HCT116 (cell line): ENCODE measurements at regions not wholly inside any gene's neighbourhood (a gene's known extent, or its start where the extent isn't known, plus 50 kb on each side); places are given as distances from the start of the nearest gene placed in this dataset.

Experiments used
- ATAC-seq: fragments of 200-7000 bp; cut with Tn5 transposase; 2 replicates; pipeline ENCODE4 v1.9.1; 2020; ENCODE audit warnings: mild to moderate bottlenecking, moderate library complexity
- BruUV-seq: library from RNA; stranded (reverse); fragments of 400-500 nt; replicated peaks from 2 replicates; lab custom pipeline; 2021; lab: Mats Ljungman, UMichigan
- CTCF ChIA-PET: fragments of 300-600 bp; sonication (Branson Sonifier 250); formaldehyde crosslinking; loops from one replicate; lab custom pipeline; 2021; ENCODE audit warnings: antibody characterized with exemption; lab: Charles Lee
- POLR2A ChIA-PET: fragments of 300-600, 350-600 bp; sonication (Branson Sonifier 250); formaldehyde crosslinking; loops from one replicate; lab custom pipeline; 2021; ENCODE audit warnings: antibody characterized with exemption; lab: Charles Lee
- RAD21 ChIA-PET, 2 experiments: fragments of 300-600 bp; sonication (Branson Sonifier 250); formaldehyde crosslinking; loops; one replicate each; lab custom pipeline; 2023; ENCODE audit warnings: low total read pairs in 2 of 2; ENCODE audit not compliant: uncharacterized antibody in 2 of 2, unreplicated experiment in 2 of 2, low non-redundant PET in 1 of 2; lab: Charles Lee
- DNase-seq: peaks from one replicate; pipeline ENCODE4 v3.0.0-alpha.2; 2010; ENCODE audit warnings: low read depth, low spot score
- H2AFZ ChIP-seq: fragments of 200-600 bp; shearing (Covaris generic), sonication (generic); 2 replicates; pipeline ENCODE4 v1.6.1; 2017; ENCODE audit warnings: low read depth, mixed run types, mixed read lengths, antibody characterized with exemption, low read length; ENCODE audit not compliant: poor library complexity, severe bottlenecking
- H3K27ac ChIP-seq: 2 replicates; pipeline ENCODE4 v1.5.1; 2012; ENCODE audit warnings: low read depth, low read length
- H3K27me3 ChIP-seq: fragments of 200-600 bp; sonication (generic); 2 replicates; pipeline ENCODE4 v1.6.1; 2016; ENCODE audit warnings: mixed run types, low read length, mixed read lengths; ENCODE audit not compliant: insufficient read depth
- H3K36me3 ChIP-seq, 2 experiments: fragments of 200-500 bp in 1 of 2; fragments of 200-600 bp in 1 of 2; sonication (Bioruptor generic) in 1 of 2; sonication (generic) in 1 of 2; 2 replicates each; pipeline versions ENCODE4 v1.5.1 to v1.6.1; 2014 to 2016; ENCODE audit warnings: low read length in 2 of 2, inconsistent platforms in 1 of 2, mixed read lengths in 1 of 2, mixed run types in 1 of 2; ENCODE audit not compliant: insufficient read depth in 2 of 2, control insufficient read depth in 1 of 2
- H3K4me1 ChIP-seq, 2 experiments: fragments of 200-600 bp in 1 of 2; sonication (generic) in 1 of 2; 2 replicates each; pipeline versions ENCODE4 v1.5.1 to v1.6.1; 2012 to 2017; ENCODE audit warnings: low read length in 2 of 2, inconsistent platforms in 1 of 2, mild to moderate bottlenecking in 1 of 2, mixed read lengths in 1 of 2, mixed run types in 1 of 2, moderate library complexity in 1 of 2; ENCODE audit not compliant: insufficient read depth in 2 of 2, control insufficient read depth in 1 of 2
- H3K4me2 ChIP-seq: fragments of 200-600 bp; sonication (generic); 2 replicates; pipeline ENCODE4 v1.6.1; 2017; ENCODE audit warnings: mixed run types, low read length, mixed read lengths
- H3K4me3 ChIP-seq, 2 experiments: fragments of 200-600 bp in 1 of 2; sonication (generic) in 1 of 2; replicated peaks in 1 of 2; 2 replicates each; pipeline ENCODE4 v1.5.1; 2011 to 2016; ENCODE audit warnings: low read length in 2 of 2, control low read depth in 1 of 2, low read depth in 1 of 2, mild to moderate bottlenecking in 1 of 2, mixed read lengths in 1 of 2, mixed run types in 1 of 2
- H3K79me2 ChIP-seq: fragments of 200-600 bp; sonication (generic); 2 replicates; pipeline ENCODE4 v1.6.1; 2017; ENCODE audit warnings: mild to moderate bottlenecking, mixed run types, low read length, moderate library complexity, mixed read lengths; ENCODE audit not compliant: insufficient read depth
- H3K9ac ChIP-seq: fragments of 200-600 bp; sonication (generic); 2 replicates; pipeline ENCODE4 v1.6.1; 2016; ENCODE audit warnings: low read length, mixed read lengths
- H3K9me2 ChIP-seq: fragments of 200-600 bp; sonication (generic), shearing (Covaris generic); 2 replicates; pipeline ENCODE4 v1.6.1; 2017; ENCODE audit warnings: mixed run types, mild to moderate bottlenecking, moderate library complexity; ENCODE audit not compliant: insufficient read depth
- H3K9me3 ChIP-seq, 2 experiments: fragments of 200-500 bp in 1 of 2; fragments of 200-600 bp in 1 of 2; sonication (Bioruptor generic) in 1 of 2; sonication (generic) in 1 of 2; 2 replicates each; pipeline ENCODE4 v1.6.1; 2014 to 2017; ENCODE audit warnings: low read length in 2 of 2, mixed read lengths in 2 of 2, inconsistent platforms in 1 of 2, low read depth in 1 of 2, mild to moderate bottlenecking in 1 of 2, mixed run types in 1 of 2, moderate library complexity in 1 of 2; ENCODE audit not compliant: control insufficient read depth in 1 of 2, insufficient read depth in 1 of 2
- H4K20me1 ChIP-seq: fragments of 200-600 bp; sonication (generic), shearing (Covaris generic); 2 replicates; pipeline ENCODE4 v1.6.1; 2017; ENCODE audit warnings: mixed run types, mild to moderate bottlenecking, moderate library complexity; ENCODE audit not compliant: insufficient read depth
- CBX3 ChIP-seq: IDR thresholded peaks from 2 replicates; pipeline ENCODE4 v1.6.1; 2012; ENCODE audit warnings: low read depth
- EGR1 ChIP-seq: IDR thresholded peaks from 2 replicates; pipeline ENCODE4 v1.6.1; 2012; ENCODE audit warnings: low read depth
- ELF1 ChIP-seq: IDR thresholded peaks from 2 replicates; pipeline ENCODE4 v1.6.1; 2012; ENCODE audit warnings: low read depth, borderline replicate concordance
- POLR2AphosphoS5 ChIP-seq: IDR thresholded peaks from 2 replicates; pipeline ENCODE4 v1.6.1; 2011; ENCODE audit warnings: mild to moderate bottlenecking, low read depth, low read length, moderate library complexity
- SP1 ChIP-seq: IDR thresholded peaks from 2 replicates; pipeline ENCODE4 v1.6.1; 2012; ENCODE audit warnings: low read depth
- TCF7L2 ChIP-seq: IDR thresholded peaks from 2 replicates; pipeline ENCODE4 v1.7.0; 2011; ENCODE audit warnings: borderline replicate concordance, inconsistent platforms; ENCODE audit not compliant: insufficient read depth, insufficient read length; ENCODE audit errors: extremely low read depth
- YY1 ChIP-seq: IDR thresholded peaks from 2 replicates; pipeline ENCODE4 v1.6.1; 2011; ENCODE audit warnings: low read length, low read depth, moderate library complexity, mild to moderate bottlenecking; ENCODE audit not compliant: insufficient replicate concordance; ENCODE audit errors: extremely low read depth
- ZNF274 ChIP-seq: fragments of 200-500 bp; sonication (Bioruptor generic); IDR thresholded peaks from 2 replicates; pipeline ENCODE4 v1.6.1; 2014; ENCODE audit warnings: mild to moderate bottlenecking, low read depth, low read length, inconsistent platforms
- intact Hi-C: fragments of 100-400 bp; cut with micrococcal nuclease; formaldehyde crosslinking; loops from 2 replicates; pipeline ENCODE4 v1.10.0; 2022
- TF ChIP-seq, protein P1 (sequence below): IDR thresholded peaks from 2 replicates; pipeline ENCODE4 v1.6.1; 2012; ENCODE audit warnings: low read depth
- TF ChIP-seq, protein P2 (sequence below): IDR thresholded peaks from 2 replicates; pipeline ENCODE4 v1.6.1; 2012
- TF ChIP-seq, protein P3 (sequence below): IDR thresholded peaks from 2 replicates; pipeline ENCODE4 v1.6.1; 2011; ENCODE audit warnings: mild to moderate bottlenecking, low read length, moderate library complexity; ENCODE audit not compliant: insufficient replicate concordance; ENCODE audit errors: extremely low read depth
- TF ChIP-seq, protein P4 (sequence below): IDR thresholded peaks from 2 replicates; pipeline ENCODE4 v1.6.1; 2012

GRCh38 chrX:750812-751211, 120.2 kb downstream of the SHOX start (continued):
- TF ChIP-seq, protein P1, sequence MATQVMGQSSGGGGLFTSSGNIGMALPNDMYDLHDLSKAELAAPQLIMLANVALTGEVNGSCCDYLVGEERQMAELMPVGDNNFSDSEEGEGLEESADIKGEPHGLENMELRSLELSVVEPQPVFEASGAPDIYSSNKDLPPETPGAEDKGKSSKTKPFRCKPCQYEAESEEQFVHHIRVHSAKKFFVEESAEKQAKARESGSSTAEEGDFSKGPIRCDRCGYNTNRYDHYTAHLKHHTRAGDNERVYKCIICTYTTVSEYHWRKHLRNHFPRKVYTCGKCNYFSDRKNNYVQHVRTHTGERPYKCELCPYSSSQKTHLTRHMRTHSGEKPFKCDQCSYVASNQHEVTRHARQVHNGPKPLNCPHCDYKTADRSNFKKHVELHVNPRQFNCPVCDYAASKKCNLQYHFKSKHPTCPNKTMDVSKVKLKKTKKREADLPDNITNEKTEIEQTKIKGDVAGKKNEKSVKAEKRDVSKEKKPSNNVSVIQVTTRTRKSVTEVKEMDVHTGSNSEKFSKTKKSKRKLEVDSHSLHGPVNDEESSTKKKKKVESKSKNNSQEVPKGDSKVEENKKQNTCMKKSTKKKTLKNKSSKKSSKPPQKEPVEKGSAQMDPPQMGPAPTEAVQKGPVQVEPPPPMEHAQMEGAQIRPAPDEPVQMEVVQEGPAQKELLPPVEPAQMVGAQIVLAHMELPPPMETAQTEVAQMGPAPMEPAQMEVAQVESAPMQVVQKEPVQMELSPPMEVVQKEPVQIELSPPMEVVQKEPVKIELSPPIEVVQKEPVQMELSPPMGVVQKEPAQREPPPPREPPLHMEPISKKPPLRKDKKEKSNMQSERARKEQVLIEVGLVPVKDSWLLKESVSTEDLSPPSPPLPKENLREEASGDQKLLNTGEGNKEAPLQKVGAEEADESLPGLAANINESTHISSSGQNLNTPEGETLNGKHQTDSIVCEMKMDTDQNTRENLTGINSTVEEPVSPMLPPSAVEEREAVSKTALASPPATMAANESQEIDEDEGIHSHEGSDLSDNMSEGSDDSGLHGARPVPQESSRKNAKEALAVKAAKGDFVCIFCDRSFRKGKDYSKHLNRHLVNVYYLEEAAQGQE, result no peak

DNA sequence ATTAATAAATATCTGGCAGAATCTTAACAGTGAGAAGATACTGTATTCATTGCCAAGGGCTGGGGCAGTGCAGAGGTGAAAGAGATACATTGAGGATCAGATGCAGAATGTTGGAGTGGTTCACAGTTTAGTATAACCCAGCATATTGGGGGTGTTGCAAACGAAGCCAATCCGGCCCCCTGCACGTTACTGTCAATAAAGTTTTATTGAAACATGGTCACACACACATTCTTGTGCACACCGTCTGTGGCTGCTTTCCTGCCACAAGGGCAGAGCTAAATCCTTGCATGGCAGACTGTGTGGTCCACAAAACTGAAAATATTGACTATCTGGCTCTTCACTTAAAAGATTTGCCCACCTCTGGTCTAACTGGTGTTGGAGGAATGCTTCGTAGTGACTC, 119.7 kb downstream of the SHOX start:
- no peak for ATAC-seq
- no peak overlapping the region for H2AFZ ChIP-seq

More for the DNA sequence above, 119.7 kb downstream of the SHOX start:
- H4K20me1 ChIP-seq, result no peaks in the 10 kb centered on the region
- RAD21 ChIA-PET, result no interaction called here
- no peaks in the 10 kb centered on the region for H3K9me2 ChIP-seq
- no peak overlapping the region for H3K4me3 ChIP-seq
- DNase-seq, result no peak
- TF ChIP-seq ZNF274, result no peak
- TF ChIP-seq, protein P2, sequence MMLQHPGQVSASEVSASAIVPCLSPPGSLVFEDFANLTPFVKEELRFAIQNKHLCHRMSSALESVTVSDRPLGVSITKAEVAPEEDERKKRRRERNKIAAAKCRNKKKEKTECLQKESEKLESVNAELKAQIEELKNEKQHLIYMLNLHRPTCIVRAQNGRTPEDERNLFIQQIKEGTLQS, result no peak
- no peak for TF ChIP-seq EGR1
- TF ChIP-seq, protein P3, sequence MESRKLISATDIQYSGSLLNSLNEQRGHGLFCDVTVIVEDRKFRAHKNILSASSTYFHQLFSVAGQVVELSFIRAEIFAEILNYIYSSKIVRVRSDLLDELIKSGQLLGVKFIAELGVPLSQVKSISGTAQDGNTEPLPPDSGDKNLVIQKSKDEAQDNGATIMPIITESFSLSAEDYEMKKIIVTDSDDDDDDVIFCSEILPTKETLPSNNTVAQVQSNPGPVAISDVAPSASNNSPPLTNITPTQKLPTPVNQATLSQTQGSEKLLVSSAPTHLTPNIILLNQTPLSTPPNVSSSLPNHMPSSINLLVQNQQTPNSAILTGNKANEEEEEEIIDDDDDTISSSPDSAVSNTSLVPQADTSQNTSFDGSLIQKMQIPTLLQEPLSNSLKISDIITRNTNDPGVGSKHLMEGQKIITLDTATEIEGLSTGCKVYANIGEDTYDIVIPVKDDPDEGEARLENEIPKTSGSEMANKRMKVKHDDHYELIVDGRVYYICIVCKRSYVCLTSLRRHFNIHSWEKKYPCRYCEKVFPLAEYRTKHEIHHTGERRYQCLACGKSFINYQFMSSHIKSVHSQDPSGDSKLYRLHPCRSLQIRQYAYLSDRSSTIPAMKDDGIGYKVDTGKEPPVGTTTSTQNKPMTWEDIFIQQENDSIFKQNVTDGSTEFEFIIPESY, result no peak
- TF ChIP-seq, protein P4, sequence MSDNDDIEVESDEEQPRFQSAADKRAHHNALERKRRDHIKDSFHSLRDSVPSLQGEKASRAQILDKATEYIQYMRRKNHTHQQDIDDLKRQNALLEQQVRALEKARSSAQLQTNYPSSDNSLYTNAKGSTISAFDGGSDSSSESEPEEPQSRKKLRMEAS, result no peak
- TF ChIP-seq TCF7L2, result no peak
- TF ChIP-seq POLR2AphosphoS5, result no peak
- TF ChIP-seq YY1, result no peak
- TF ChIP-seq, protein P1, result no peak
- no peak for TF ChIP-seq ELF1
- no peak for TF ChIP-seq CBX3
- TF ChIP-seq SP1, result no peak
- POLR2A ChIA-PET, result no interaction called here
- H3K4me1 ChIP-seq, result no peaks in the 10 kb centered on the region
- no peak overlapping the region for H3K9ac ChIP-seq
- H3K27ac ChIP-seq, result no peak overlapping the region
- CTCF ChIA-PET, result no interaction called here
- intact Hi-C loops, result no loop called here
- H3K36me3 ChIP-seq, result no peaks in the 10 kb centered on the region
- no peaks in the 10 kb centered on the region for H3K27me3 ChIP-seq
- no peak overlapping the region for H3K4me2 ChIP-seq
- no peaks in the 10 kb centered on the region for H3K9me3 ChIP-seq
- no TSS peak for BruUV-seq
- no peaks in the 10 kb centered on the region for H3K79me2 ChIP-seq
